MM.1S (cell line): ENCODE measurements at regions not wholly inside any gene's neighbourhood (a gene's known extent, or its start where the extent isn't known, plus 50 kb on each side); places are given as distances from the start of the nearest gene placed in this dataset.
"Not testable (repeated sequence)": the region's sequence is repeated elsewhere in the genome, so short reads cannot be mapped to it uniquely, and the experiment has no call there.

Experiments used
- EZH2 ChIP-seq: fragments of 300-600 bp; sonication (generic); optimal IDR thresholded peaks from 2 replicates; pipeline ENCODE3; 2017; ENCODE audit warnings: low read depth, mild to moderate bottlenecking, antibody characterized with exemption, low read length, mixed read lengths
- EZH2phosphoT487 ChIP-seq: fragments of 300-600 bp; sonication (generic); IDR thresholded peaks from 2 replicates; pipeline ENCODE4 v1.6.1; 2018; ENCODE audit warnings: antibody characterized with exemption, low read length
- TF ChIP-seq, protein P1 (sequence below): fragments of 300-600 bp; sonication (generic); IDR thresholded peaks from 2 replicates; pipeline ENCODE4 v1.5.1; 2016; ENCODE audit warnings: antibody characterized with exemption, low read length, mixed read lengths

DNA sequence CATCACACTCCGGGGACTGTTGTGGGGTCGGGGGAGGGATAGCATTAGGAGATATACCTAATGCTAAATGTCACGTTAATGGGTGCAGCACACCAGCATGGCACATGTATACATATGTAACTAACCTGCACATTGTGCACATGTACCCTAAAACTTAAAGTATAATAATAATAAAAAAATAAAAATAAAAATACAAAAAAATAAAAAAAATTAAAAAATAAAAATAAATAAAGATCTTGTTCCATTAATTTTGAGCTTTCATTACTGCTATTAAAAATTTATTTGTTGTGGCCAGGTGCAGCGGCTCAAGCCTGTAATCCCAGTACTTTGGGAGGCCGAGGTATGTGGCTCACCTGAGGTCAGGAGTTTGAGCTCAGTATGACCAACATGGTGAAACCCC is 201.8 kb upstream of the TRPC4 start:
- TF ChIP-seq, protein P1, sequence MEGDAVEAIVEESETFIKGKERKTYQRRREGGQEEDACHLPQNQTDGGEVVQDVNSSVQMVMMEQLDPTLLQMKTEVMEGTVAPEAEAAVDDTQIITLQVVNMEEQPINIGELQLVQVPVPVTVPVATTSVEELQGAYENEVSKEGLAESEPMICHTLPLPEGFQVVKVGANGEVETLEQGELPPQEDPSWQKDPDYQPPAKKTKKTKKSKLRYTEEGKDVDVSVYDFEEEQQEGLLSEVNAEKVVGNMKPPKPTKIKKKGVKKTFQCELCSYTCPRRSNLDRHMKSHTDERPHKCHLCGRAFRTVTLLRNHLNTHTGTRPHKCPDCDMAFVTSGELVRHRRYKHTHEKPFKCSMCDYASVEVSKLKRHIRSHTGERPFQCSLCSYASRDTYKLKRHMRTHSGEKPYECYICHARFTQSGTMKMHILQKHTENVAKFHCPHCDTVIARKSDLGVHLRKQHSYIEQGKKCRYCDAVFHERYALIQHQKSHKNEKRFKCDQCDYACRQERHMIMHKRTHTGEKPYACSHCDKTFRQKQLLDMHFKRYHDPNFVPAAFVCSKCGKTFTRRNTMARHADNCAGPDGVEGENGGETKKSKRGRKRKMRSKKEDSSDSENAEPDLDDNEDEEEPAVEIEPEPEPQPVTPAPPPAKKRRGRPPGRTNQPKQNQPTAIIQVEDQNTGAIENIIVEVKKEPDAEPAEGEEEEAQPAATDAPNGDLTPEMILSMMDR, result not testable (repeated sequence)
- TF ChIP-seq EZH2phosphoT487, EZH2: not testable (repeated sequence)
